ENCODE measurements at regions not wholly inside any gene's neighbourhood (a gene's known extent, or its start where the extent isn't known, plus 50 kb on each side); places are given as distances from the start of the nearest gene placed in this dataset.

GRCh38 chr20:10800288-10800687 is 126.5 kb upstream of the JAG1 start (continued):
- TF ChIP-seq NFAT5 (CRISPR knock-in tag; IDR thresholded peaks at IDR 0.05) (no peak), FOXP1 (IDR thresholded peaks at IDR 0.05) (peak; percentile 77), FOXP1 (CRISPR knock-in tag; IDR thresholded peaks at IDR 0.05) (peak; percentile 99), GATAD1 (CRISPR knock-in tag; IDR thresholded peaks at IDR 0.05) (peak; percentile 68), ZNF691 (CRISPR knock-in tag; IDR thresholded peaks at IDR 0.05; ENCODE audit: borderline replicate concordance, low read depth) (no peak), ZNF160 (CRISPR knock-in tag; IDR thresholded peaks at IDR 0.05) (no peak), ZBED4 (CRISPR knock-in tag; IDR thresholded peaks at IDR 0.05; ENCODE audit: borderline replicate concordance) (no peak), KLF9 (CRISPR knock-in tag; IDR thresholded peaks at IDR 0.05; ENCODE audit: low read depth) (no peak), ZNF816 (CRISPR knock-in tag; IDR thresholded peaks at IDR 0.05; ENCODE audit: borderline replicate concordance) (no peak), ZFP36 (IDR thresholded peaks at IDR 0.05; ENCODE audit: borderline replicate concordance, low read depth, low read length, partially characterized antibody) (peak; percentile 60), KAT7 (CRISPR knock-in tag; IDR thresholded peaks at IDR 0.05; ENCODE audit: borderline replicate concordance) (no peak), JARID2 (CRISPR knock-in tag; IDR thresholded peaks at IDR 0.05; ENCODE audit: insufficient replicate concordance) (no peak), ZNF644 (CRISPR knock-in tag; IDR thresholded peaks at IDR 0.05; ENCODE audit: low read depth) (0 out of 2 replicates have a peak, but pooled peaks have one; percentile 47), ZNF326 (CRISPR knock-in tag; IDR thresholded peaks at IDR 0.05; ENCODE audit: borderline replicate concordance) (no peak), ATF1 (CRISPR knock-in tag; IDR thresholded peaks at IDR 0.05) (0 out of 2 replicates have a peak, but pooled peaks have one; percentile 31), CREM (IDR thresholded peaks at IDR 0.05) (0 out of 2 replicates have a peak, but pooled peaks have one; percentile 24), CREM (CRISPR knock-in tag; IDR thresholded peaks at IDR 0.05) (no peak), MIER3 (CRISPR knock-in tag; IDR thresholded peaks at IDR 0.05; ENCODE audit: borderline replicate concordance) (peak; percentile 71; the same call in 1 of the 2 replicates), SCMH1 (CRISPR knock-in tag; IDR thresholded peaks at IDR 0.05; ENCODE audit: borderline replicate concordance) (no peak), YEATS2 (CRISPR knock-in tag; IDR thresholded peaks at IDR 0.05; ENCODE audit: borderline replicate concordance) (peak; percentile 62; the same call in 1 of the 2 replicates), ZGPAT (CRISPR knock-in tag; IDR thresholded peaks at IDR 0.05) (peak; percentile 81; the same call in 1 of the 2 replicates), ZFP36L2 (CRISPR knock-in tag; IDR thresholded peaks at IDR 0.05) (no peak)
